Upper lobe of right lung (tissue), 1 donor: ENCODE measurements at regions not wholly inside any gene's neighbourhood (a gene's known extent, or its start where the extent isn't known, plus 50 kb on each side); places are given as distances from the start of the nearest gene placed in this dataset.

Source experiments
- ATAC-seq: fragments of 200-7000 bp; cut with Tn5 transposase; one replicate; pipeline ENCODE4 v1.9.1; 2020; ENCODE audit warnings: mild to moderate bottlenecking, moderate library complexity
- DNase-seq: peaks from one replicate; pipeline ENCODE4 v3.0.0-alpha.2; 2020
- H3K27ac ChIP-seq: fragments of 200-600 bp; one replicate; pipeline ENCODE4 v1.8.0; 2022
- H3K27me3 ChIP-seq: fragments of 200-600 bp; one replicate; pipeline ENCODE4 v1.8.0; 2022; ENCODE audit warnings: mild to moderate bottlenecking
- H3K36me3 ChIP-seq: fragments of 200-600 bp; one replicate; pipeline ENCODE4 v1.8.0; 2022
- H3K4me1 ChIP-seq: fragments of 200-600 bp; one replicate; pipeline ENCODE4 v1.8.0; 2022
- H3K4me3 ChIP-seq: fragments of 200-600 bp; one replicate; pipeline ENCODE4 v1.8.0; 2022; ENCODE audit warnings: mild to moderate bottlenecking
- H3K9me3 ChIP-seq: fragments of 200-600 bp; one replicate; pipeline ENCODE4 v1.8.0; 2022
- intact Hi-C: fragments of 100-400 bp; cut with DNase I; formaldehyde crosslinking; loops from one replicate; pipeline ENCODE4 v1.11.0; 2022
- TF ChIP-seq, protein P1 (sequence below): fragments of 200-600 bp; IDR thresholded peaks from one replicate; pipeline ENCODE4 v1.8.0; 2022; ENCODE audit warnings: antibody characterized with exemption
- donor health status: DM: no; HTN: yes; CAD: no; lungs with severe emphysema.

DNA sequence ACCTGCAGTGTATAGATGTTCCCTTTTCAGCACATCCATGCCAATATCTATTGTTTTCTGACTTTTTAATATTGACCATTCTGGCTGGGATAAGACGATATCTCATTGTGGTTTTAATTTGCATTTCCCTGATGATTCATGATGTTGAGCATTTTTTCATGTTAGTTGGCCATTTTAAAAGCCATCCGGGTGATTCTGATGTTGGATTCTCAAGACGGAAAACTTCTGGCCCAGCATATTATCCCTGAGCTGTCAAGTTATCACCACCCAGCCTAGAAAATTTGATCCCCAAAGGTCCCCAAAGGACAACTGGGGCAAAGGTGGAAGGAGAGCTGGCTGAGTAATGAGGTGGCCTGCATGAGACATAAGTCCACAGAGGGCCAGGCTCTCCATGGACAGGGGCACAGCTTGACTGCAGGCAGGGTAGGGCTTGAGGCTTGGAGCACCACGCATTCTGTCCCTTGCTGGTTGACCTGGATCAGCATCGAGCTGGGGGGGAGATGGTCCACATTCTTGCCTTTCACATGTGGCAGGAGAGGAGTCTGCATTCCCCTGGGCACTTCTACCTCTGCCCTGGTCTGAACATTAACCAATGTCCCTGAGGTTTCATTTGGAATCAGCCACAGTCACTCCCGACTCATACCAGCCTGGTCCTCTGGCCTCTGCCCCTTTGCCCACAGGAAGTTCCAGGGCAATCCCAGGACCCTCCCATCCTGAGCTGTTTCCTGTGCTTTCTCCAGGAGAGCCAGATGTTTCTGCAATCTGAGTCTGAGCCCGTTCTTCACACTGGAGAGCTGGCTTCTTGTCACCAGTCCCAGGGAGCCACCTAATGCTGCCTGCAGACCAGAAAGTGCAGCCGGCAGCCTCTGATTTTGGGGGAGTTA is 69.2 kb downstream of the ISG20 start:
- DNase-seq (no peak), ATAC-seq (no peak)
- H3K9me3 ChIP-seq: no peaks in the 10 kb centered on the region
- no peak overlapping the region for H3K27ac ChIP-seq
- no peak overlapping the region for H3K4me3 ChIP-seq
- TF ChIP-seq, protein P1, sequence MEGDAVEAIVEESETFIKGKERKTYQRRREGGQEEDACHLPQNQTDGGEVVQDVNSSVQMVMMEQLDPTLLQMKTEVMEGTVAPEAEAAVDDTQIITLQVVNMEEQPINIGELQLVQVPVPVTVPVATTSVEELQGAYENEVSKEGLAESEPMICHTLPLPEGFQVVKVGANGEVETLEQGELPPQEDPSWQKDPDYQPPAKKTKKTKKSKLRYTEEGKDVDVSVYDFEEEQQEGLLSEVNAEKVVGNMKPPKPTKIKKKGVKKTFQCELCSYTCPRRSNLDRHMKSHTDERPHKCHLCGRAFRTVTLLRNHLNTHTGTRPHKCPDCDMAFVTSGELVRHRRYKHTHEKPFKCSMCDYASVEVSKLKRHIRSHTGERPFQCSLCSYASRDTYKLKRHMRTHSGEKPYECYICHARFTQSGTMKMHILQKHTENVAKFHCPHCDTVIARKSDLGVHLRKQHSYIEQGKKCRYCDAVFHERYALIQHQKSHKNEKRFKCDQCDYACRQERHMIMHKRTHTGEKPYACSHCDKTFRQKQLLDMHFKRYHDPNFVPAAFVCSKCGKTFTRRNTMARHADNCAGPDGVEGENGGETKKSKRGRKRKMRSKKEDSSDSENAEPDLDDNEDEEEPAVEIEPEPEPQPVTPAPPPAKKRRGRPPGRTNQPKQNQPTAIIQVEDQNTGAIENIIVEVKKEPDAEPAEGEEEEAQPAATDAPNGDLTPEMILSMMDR: no peak
- H3K36me3 ChIP-seq: no peaks in the 10 kb centered on the region
- peaks cover 18% of the 10 kb centered on the region for H3K27me3 ChIP-seq
- peaks cover 5% of the 10 kb centered on the region for H3K4me1 ChIP-seq
- intact Hi-C loops: no loop called here

DNA sequence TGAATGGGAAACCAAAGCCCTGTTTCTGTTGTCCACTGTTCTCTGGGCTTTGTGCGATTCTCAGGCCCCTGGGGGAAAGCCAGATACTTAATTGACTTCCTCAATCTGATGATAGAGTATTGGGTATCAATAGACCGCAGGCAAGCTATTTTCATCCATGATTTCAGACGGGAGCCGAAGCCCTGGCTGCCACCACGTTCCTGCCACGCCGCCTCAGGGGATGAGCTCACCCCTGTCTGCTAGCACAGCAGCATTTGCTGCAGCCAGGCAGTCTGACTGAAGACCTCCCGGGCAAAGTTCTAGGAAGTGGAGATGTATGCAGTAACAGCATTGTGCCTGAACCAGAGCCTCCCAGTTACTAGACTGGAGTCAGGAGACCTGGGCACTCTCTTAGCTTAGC is 69.8 kb downstream of the ISG20 start:
- DNase-seq: no peak
- H3K4me3 ChIP-seq: no peak overlapping the region
- TF ChIP-seq, protein P1: no peak
- H3K27ac ChIP-seq: no peak overlapping the region
- peaks cover 18% of the 10 kb centered on the region for H3K27me3 ChIP-seq
- ATAC-seq: no peak
- H3K4me1 ChIP-seq: peaks cover 5% of the 10 kb centered on the region
- H3K9me3 ChIP-seq: no peaks in the 10 kb centered on the region
- no peaks in the 10 kb centered on the region for H3K36me3 ChIP-seq
- intact Hi-C loops: no loop called here

DNA sequence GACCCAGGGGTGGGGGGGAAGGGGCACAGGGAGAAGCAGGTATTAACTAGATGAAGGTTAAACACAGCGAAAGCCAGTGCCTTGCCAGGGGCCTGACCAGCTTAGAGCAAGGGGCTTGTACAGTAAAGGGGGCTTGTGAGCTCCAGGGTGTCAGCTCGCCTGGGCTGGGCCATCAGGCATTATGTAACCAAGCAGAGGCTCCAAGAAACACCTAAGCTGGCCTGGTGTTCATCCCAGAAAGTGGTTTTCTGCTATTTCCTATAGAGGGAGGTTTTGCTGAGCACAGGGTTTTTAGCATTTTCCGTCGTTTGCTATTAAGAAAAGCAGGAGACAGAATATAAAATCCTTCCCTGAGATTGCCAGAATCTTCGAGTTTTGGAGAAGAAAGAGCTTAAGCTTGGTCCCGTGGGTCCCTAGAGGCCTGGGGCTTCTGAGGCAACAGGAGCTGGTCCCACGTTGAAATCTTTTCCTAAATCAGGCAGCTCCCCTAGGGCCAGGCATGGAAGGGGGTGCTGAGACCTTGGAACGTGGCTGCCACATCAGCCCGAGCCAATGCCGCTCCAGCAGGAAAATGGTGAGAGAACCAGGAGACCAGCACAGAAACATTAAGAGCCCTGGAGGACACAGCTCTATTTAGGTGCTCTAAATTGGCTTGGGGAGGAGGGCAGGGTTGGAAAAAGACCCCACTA is 71.4 kb downstream of the ISG20 start:
- TF ChIP-seq, protein P1: no peak
- Histone ChIP-seq H3K27ac (no peak overlapping the region), H3K4me3 (no peak overlapping the region), H3K9me3 (no peaks in the 10 kb centered on the region), H3K36me3 (no peaks in the 10 kb centered on the region), H3K4me1 (peaks cover 5% of the 10 kb centered on the region), H3K27me3 (peaks cover 12% of the 10 kb centered on the region)
- DNase-seq (no peak), ATAC-seq (no peak)
- intact Hi-C loops: no loop called here

DNA sequence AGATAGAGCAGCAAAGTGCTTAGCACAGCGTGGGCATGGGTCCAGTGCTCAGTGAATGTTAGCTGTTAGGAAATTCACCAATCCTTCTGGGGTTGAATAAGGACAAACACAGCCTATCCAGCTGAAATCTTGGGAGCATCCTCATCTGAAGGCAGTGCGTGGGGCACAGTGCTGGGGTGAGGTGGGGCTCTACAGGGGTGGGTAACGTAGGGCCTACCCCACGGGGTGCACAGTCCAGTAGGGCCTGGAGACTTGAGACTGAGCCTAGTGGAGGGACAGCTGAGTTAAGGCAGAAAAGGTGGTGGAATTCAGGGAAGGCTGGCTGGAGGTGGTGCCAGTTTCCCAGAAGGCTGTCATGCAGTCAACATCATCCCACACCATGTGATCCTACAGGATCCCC is 73.0 kb downstream of the ISG20 start:
- H3K27ac ChIP-seq: no peak overlapping the region
- TF ChIP-seq, protein P1: no peak
- DNase-seq (no peak), ATAC-seq (peak; percentile 13)
- intact Hi-C loops: no loop called here
- no peaks in the 10 kb centered on the region for H3K36me3 ChIP-seq
- H3K4me3 ChIP-seq: no peak overlapping the region
- H3K27me3 ChIP-seq: peaks cover 12% of the 10 kb centered on the region
- no peaks in the 10 kb centered on the region for H3K4me1 ChIP-seq
- no peaks in the 10 kb centered on the region for H3K9me3 ChIP-seq

DNA sequence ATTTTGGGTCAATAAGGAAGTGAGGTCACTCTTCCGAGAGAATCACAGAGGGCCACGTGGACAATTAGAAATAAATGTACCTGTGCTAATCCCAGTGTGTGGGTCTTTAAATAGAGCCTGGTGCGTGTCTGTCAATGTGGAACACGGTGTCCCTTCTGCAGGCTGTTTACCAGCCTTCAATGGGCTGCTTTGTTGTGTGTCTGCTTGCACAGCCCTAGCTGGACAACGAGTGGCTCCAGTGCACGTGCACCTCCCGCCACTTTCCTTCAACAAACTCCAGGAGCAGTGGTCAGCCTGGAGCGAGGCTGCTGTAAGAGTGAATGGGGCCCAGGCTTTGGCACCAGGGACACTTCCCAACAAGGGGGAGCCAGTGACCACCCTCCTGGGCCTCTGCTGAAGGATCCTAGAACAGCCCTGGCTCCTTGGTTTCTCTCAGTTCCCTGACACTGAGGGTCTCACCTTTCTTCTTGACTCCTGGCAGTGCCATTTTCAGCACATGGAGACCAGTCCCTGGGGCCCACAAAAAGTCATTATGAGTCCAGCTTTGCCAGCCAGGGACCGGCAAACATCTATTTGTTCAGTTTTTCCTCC is 76.1 kb downstream of the ISG20 start:
- H3K36me3 ChIP-seq: no peaks in the 10 kb centered on the region
- no peaks in the 10 kb centered on the region for H3K9me3 ChIP-seq
- H3K27ac ChIP-seq: no peak overlapping the region
- no peaks in the 10 kb centered on the region for H3K4me1 ChIP-seq
- intact Hi-C loops: no loop called here
- H3K4me3 ChIP-seq: no peak overlapping the region
- TF ChIP-seq, protein P1: no peak
- H3K27me3 ChIP-seq: peaks cover 9% of the 10 kb centered on the region
- ATAC-seq (no peak), DNase-seq (no peak)
